Adrenal gland (tissue), 9 donors: ENCODE measurements at regions not wholly inside any gene's neighbourhood (a gene's known extent, or its start where the extent isn't known, plus 50 kb on each side); places are given as distances from the start of the nearest gene placed in this dataset.

Source experiments
- DNase-seq, 7 donors: peaks; one replicate each; pipeline ENCODE4 v3.0.0-alpha.2; 2019 to 2020
- H3K27ac ChIP-seq, 5 donors: fragments of 200-600 bp; sonication (generic) in 4 of 5; 1 replicate in 3 of 5; 2 replicates in 2 of 5; pipeline versions ENCODE4 v1.5.1 to v1.8.0; 2016 to 2020; ENCODE audit warnings: mild to moderate bottlenecking in 1 of 5
- H3K27me3 ChIP-seq: fragments of 200-600 bp; 2 replicates; pipeline ENCODE4 v1.8.0; 2021
- H3K36me3 ChIP-seq, 2 donors: fragments of 200-600 bp; replicated peaks in 1 of 2; 1 replicate in 1 of 2; 2 replicates in 1 of 2; pipeline versions ENCODE4 v1.5.1 to v1.8.0; 2018 to 2022
- H3K4me1 ChIP-seq, 2 donors: fragments of 200-600 bp; replicated peaks in 1 of 2; 1 replicate in 1 of 2; 2 replicates in 1 of 2; pipeline versions ENCODE4 v1.5.1 to v1.8.0; 2018 to 2021
- H3K4me3 ChIP-seq, 4 donors: fragments of 200-600 bp; sonication (generic) in 3 of 4; one replicate each; pipeline ENCODE4 v1.5.1; 2016 to 2018
- H3K9me3 ChIP-seq, 3 donors: fragments of 200-600 bp; sonication (generic) in 1 of 3; replicated peaks in 1 of 3; 1 replicate in 2 of 3; 2 replicates in 1 of 3; pipeline versions ENCODE4 v1.5.1 to v1.8.0; 2016 to 2021
- POLR2A ChIP-seq, 2 donors: fragments of 450-650 bp; IDR thresholded peaks; one replicate each; pipeline ENCODE4 v1.6.1; 2017; ENCODE audit warnings: antibody characterized with exemption in 2 of 2, mild to moderate bottlenecking in 2 of 2, moderate library complexity in 1 of 2
- WGBS, 4 donors: extraction: QIAGEN DNeasy Blood & Tissue Kit in 2 of 4; methylation state at CpG; one replicate each; pipeline versions ENCODE4 v1.1.5 to v1.1.7; 2013 to 2017; 5-methylcytosine and 5-hydroxymethylcytosine counted together
- intact Hi-C, 2 donors: fragments of 100-400 bp; cut with DNase I; formaldehyde crosslinking; loops; one replicate each; pipeline versions ENCODE4 v1.14.1 to v1.15.0; 2022 to 2023
- TF ChIP-seq, protein P1 (sequence below), 6 experiments: fragments of 450-650 bp in 4 of 6; fragments of 200-600 bp in 2 of 6; sonication (generic) in 1 of 6; IDR thresholded peaks; 1 replicate in 5 of 6; 2 replicates in 1 of 6; pipeline versions ENCODE4 v1.5.1 to v1.8.0; 2016 to 2021; ENCODE audit warnings: antibody characterized with exemption in 6 of 6, mild to moderate bottlenecking in 2 of 6, moderate library complexity in 1 of 6
- donor health status: healthy with polysubstance abuse.
- donor health status: Bipolar disorder and iron deficiency.
- donor health status: DM: yes; HTN: yes; CAD: no.
- donor health status: DM: no; HTN: no; CAD: no.
- donor health status: DM: no; HTN: no; CAD: no.

DNA sequence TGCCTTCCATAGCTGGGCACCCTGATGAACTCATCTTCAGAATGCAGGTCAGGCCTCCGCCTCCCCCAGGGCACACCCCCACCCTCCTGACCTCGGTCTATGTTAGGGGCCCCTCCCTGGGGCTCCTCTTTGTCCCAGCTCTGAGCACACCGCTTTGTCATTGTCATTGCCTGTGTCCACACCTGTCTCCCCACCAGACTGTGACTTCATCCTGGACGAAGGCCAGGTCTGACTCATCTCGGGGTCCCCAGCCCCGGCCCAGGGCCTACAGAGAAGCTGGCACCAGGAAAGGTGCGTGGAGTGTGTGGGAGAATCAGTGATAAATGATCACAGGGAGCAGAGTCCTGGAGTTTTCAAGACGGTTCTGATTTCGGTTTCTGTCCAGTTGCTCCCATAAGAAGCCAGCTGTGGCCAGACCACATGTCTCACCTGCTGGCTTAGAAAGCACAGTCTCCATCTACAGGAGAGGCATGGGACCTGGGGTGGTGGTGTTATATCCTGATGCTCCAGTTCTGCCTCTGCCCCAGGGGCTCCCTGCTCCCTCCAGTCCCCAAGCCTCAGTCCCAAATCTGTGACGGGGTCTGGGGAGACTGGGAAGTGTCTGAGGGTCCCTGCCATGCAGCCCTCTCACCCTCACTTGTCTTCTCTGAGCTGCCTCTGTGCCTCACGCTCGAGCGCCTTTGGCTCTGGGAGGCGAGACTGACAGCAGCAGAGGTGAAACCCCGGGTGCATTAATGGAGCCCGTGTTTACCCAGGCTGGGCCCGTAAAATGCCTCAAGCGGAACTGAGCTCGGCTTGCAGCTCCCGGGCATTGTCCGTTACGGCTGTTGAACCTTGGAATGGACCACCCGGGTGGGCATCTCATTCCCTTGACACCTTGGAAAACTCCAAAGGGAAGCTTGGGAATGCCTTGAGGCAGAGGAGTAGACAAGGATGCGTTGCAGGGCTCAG, 85.5 kb upstream of the WNT11 start:
- Histone ChIP-seq H3K36me3 (no peaks in the 10 kb centered on the region), H3K4me3 (no peak overlapping the region), H3K9me3 (no peaks in the 10 kb centered on the region), H3K4me1 (no peaks in the 10 kb centered on the region), H3K27me3 (no peaks in the 10 kb centered on the region), H3K27ac (no peak overlapping the region)
- TF ChIP-seq POLR2A (IDR thresholded peaks at IDR 0.05): no peak
- TF ChIP-seq, protein P1, sequence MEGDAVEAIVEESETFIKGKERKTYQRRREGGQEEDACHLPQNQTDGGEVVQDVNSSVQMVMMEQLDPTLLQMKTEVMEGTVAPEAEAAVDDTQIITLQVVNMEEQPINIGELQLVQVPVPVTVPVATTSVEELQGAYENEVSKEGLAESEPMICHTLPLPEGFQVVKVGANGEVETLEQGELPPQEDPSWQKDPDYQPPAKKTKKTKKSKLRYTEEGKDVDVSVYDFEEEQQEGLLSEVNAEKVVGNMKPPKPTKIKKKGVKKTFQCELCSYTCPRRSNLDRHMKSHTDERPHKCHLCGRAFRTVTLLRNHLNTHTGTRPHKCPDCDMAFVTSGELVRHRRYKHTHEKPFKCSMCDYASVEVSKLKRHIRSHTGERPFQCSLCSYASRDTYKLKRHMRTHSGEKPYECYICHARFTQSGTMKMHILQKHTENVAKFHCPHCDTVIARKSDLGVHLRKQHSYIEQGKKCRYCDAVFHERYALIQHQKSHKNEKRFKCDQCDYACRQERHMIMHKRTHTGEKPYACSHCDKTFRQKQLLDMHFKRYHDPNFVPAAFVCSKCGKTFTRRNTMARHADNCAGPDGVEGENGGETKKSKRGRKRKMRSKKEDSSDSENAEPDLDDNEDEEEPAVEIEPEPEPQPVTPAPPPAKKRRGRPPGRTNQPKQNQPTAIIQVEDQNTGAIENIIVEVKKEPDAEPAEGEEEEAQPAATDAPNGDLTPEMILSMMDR (IDR thresholded peaks at IDR 0.05): no peak
- DNase-seq: no peak
- 82 to 87% (median 83%) methylated on average over 21 to 24 of the region's 24 CpGs for WGBS, 4 donors
- intact Hi-C loops: no loop called here

DNA sequence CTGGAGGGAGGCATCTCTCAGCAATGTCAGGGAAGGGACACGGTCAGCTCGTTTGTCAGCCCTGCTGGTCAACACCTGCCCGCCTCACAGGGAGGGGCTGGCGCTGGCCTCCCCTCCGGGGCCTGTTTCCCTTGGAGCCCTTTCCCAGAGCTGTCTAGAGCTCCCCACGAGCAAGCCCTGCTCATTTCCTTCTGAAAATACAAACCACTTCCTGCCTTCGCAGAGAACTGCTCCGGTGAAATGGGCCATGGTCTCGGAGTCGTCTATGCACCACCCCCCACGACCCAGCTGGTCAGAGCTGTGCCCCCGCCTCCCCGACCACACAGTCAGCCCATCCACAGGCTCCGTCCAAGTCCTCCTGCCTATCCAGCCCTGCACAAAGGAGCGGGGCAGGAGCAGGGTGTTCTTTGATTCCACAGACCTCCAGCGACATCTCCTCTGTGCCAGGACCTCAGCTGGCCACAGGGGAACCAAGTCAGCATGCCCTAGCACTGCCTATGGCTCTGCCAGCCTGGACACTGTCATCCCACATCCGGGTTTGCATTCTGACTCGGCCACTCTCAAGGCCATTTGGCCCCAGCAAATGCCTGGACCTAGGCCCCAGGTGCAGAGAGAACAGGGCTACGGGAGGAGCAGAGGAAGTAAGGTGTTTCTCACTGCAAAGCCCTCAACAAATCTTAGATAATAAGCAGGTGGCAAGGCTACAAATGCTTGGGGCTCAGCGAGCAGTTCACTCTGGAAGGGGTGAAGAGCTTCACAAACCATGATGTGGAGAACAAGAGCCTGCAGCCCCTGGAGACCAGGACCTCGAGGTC, 82.1 kb upstream of the WNT11 start:
- Histone ChIP-seq H3K27ac (no peak overlapping the region), H3K9me3 (no peaks in the 10 kb centered on the region), H3K36me3 (no peaks in the 10 kb centered on the region), H3K4me1 (no peaks in the 10 kb centered on the region), H3K4me3 (no peak overlapping the region), H3K27me3 (no peaks in the 10 kb centered on the region)
- intact Hi-C loops: no loop called here
- 59 to 71% (median 64%) methylated on average over 16 to 21 of the region's 21 CpGs for WGBS, 4 donors
- no peak for DNase-seq
- TF ChIP-seq, protein P1 (IDR thresholded peaks at IDR 0.05): no peak
- TF ChIP-seq POLR2A (IDR thresholded peaks at IDR 0.05): no peak

DNA sequence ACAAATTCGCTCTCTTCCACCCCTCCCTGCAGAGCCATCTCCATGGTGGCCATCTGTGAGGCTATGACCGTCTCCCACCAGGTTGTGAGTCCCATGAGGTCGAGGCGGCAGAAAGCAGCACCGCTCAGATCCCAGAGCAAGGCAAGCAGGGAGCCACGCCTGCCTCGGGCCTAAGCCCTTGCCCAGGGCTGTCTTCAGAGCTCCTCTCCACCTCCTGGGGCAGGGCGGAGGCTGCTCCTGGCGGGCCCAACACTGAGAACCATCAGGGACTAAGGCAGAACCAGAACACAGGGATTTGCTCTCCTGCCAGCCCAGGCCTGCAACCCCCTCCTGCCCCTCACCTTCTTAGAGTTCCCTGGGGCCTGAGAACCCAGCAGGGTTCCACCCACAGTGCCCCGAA, 80.9 kb upstream of the WNT11 start:
- WGBS, 4 donors: 94 to 96% (median 95%) methylated on average over 7 to 10 of the region's 10 CpGs

More for the DNA sequence above, 80.9 kb upstream of the WNT11 start:
- Histone ChIP-seq H3K4me1 (no peaks in the 10 kb centered on the region), H3K4me3 (no peak overlapping the region), H3K27me3 (no peaks in the 10 kb centered on the region), H3K9me3 (no peaks in the 10 kb centered on the region), H3K36me3 (no peaks in the 10 kb centered on the region), H3K27ac (no peak overlapping the region)
- intact Hi-C loops: no loop called here
- no peak for DNase-seq
- TF ChIP-seq, protein P1 (IDR thresholded peaks at IDR 0.05): no peak
- no peak for TF ChIP-seq POLR2A (IDR thresholded peaks at IDR 0.05)
